Right cardiac atrium (tissue), 5 donors: ENCODE measurements at regions not wholly inside any gene's neighbourhood (a gene's known extent, or its start where the extent isn't known, plus 50 kb on each side); places are given as distances from the start of the nearest gene placed in this dataset.

Experiments used
- ATAC-seq, 2 donors: fragments of 200-7000 bp; cut with Tn5 transposase; one replicate each; pipeline versions ENCODE4 v1.8.0 to v1.9.1; 2020; ENCODE audit warnings: moderate library complexity in 2 of 2, mild to moderate bottlenecking in 1 of 2
- DNase-seq, 3 donors: peaks; one replicate each; pipeline ENCODE4 v3.0.0-alpha.2; 2020
- H3K27ac ChIP-seq: one replicate; pipeline ENCODE4 v1.5.1; 2013; ENCODE audit warnings: mild to moderate bottlenecking, low read length, control low read depth, moderate library complexity
- H3K27me3 ChIP-seq: one replicate; pipeline ENCODE4 v1.6.1; 2013; ENCODE audit not compliant: control insufficient read depth, insufficient read depth
- H3K4me1 ChIP-seq: one replicate; pipeline ENCODE4 v1.6.1; 2013; ENCODE audit warnings: low read length; ENCODE audit not compliant: control insufficient read depth, insufficient read depth
- H3K4me3 ChIP-seq: one replicate; pipeline ENCODE4 v1.5.1; 2013; ENCODE audit warnings: low read length, control low read depth
- H3K9me3 ChIP-seq: one replicate; pipeline ENCODE4 v1.6.1; 2013; ENCODE audit warnings: low read length; ENCODE audit not compliant: control insufficient read depth
- WGBS: extraction: QIAGEN DNeasy Blood & Tissue Kit; methylation state at CpG from one replicate; pipeline ENCODE4 v1.1.7; 2013; 5-methylcytosine and 5-hydroxymethylcytosine counted together
- intact Hi-C, 4 donors: fragments of 100-400 bp; cut with DNase I; formaldehyde crosslinking; loops; one replicate each; pipeline versions ENCODE4 v1.11.0 to v1.14.0; 2022 to 2023
- donor health status: healthy with polysubstance abuse.
- donor health status: DM: no; HTN: yes; CAD: no.
- donor health status: DM: no; HTN: no; CAD: no.
- donor health status: DM: no; HTN: yes; CAD: no; lungs with severe emphysema.
- donor health status: DM: yes; HTN: yes; CAD: no.

DNA sequence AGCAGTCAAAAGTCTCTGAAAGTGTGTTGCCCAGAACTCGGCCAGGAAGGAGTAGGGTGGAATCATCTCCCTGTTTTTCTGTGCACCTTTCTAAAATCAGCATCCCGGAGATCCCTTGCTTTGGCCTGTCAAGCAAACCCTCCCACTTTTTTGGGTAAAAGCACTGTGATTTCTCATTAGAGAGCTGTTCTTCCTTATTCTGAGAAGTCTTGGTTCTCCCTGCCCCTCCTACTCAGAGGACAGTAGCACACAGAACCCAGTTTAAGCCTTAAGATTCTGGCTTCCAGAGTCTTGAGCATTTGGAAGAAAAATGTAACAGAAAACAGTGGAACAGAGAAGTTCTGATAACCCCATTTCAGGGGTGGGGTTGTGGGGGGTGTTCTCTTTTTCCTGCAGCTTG is 52.6 kb upstream of the KATNAL1 start:
- no peak for ATAC-seq
- Histone ChIP-seq H3K27me3 (no peaks in the 10 kb centered on the region), H3K4me3 (no peak overlapping the region), H3K9me3 (no peaks in the 10 kb centered on the region), H3K27ac (no peak overlapping the region), H3K4me1 (peaks cover 8% of the 10 kb centered on the region)
- 95% methylated on average over 2 of the region's 2 CpGs for WGBS
- intact Hi-C loops = no loop called here
- DNase-seq = no peak

DNA sequence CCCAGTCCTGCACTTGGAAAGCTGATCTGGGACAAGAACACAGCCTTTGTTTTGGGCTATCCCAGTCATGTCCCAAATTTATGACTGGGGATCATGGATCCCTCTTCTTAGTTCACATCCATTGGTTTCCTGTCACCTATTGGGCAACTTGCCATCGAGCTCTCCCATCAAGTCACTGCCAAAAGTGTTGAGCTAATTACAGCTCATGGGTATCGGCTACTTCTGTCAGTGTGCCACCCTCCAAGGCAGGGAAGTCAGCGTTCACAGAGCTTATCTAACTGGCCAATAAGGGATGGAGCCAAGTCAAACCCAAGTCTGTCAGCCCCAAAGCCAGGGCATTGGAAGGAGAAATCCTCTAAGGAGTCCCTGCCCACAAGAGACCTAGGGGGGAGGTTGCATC is 53.2 kb upstream of the KATNAL1 start:
- 66% methylated on average over 3 of the region's 3 CpGs for WGBS
- Histone ChIP-seq H3K9me3 (no peaks in the 10 kb centered on the region), H3K27ac (no peak overlapping the region), H3K4me3 (no peak overlapping the region), H3K4me1 (peaks cover 10% of the 10 kb centered on the region), H3K27me3 (no peaks in the 10 kb centered on the region)
- ATAC-seq = peak in 1 of 2 donors; percentile 30
- intact Hi-C loops = no loop called here
- no peak for DNase-seq

DNA sequence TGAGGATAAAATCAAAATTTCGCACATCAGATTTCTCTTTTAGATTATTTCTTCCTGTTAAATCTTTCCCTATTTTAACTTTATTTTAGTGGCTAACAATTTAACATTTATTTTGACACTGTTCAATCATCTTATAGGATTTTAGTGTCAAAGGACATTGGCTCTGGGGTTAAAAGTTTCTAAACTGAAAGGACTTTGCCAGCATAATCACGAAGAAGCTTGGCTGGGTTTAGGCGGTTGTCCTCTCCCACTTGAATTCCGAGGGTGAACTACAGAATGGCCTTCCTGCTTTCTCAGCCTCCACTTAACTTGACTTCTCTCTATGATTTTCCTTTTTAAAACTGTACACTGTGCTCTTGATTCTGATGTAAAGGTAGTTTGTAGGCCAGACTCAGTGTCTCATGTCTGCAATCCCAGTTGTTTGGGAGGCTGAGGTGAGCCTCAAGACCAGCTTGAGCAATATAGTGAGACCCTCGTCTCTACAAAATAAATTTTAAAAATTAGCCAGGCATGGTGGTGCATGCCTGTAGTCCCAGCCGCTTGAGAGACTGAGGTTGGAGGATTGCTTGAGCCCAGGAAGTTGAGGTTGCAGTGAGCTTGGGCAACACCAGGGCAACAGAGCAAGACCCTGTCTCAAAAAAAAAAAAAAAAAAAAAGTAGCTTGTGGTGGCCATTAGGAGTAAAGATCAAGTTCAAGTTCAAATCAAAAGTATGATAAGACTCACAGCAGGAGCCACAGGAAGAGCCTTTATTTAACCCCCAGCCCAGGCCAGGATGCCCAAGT is 54.8 kb upstream of the KATNAL1 start:
- Histone ChIP-seq H3K27me3 (no peaks in the 10 kb centered on the region), H3K4me3 (no peak overlapping the region), H3K4me1 (peaks cover 10% of the 10 kb centered on the region), H3K9me3 (no peaks in the 10 kb centered on the region), H3K27ac (no peak overlapping the region)
- ATAC-seq (no peak), DNase-seq (no peak)
- intact Hi-C loops = no loop called here
- 61% methylated on average over 6 of the region's 6 CpGs for WGBS

DNA sequence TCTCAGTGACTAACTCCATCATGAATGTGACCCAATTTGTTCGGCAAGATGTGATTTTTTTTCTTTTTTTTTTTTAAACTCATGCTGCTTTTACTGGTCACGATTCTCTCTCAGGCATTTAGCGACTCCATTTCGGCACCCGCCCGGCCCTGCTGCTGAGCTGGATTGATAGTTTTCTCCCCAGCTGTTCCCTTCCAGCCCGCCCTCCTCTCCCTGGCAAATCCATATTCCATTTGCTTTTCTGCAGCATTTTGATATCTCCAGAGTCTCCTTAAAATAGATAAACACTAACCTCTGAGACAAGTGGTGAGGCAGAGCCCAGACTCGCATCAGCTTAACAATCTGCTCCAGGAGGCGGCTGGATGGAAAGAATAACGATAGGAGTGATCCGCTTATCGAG is 55.5 kb upstream of the KATNAL1 start:
- H3K9me3 ChIP-seq = no peaks in the 10 kb centered on the region
- ATAC-seq = peak in 1 of 2 donors; percentile 68
- H3K27ac ChIP-seq = no peak overlapping the region
- 60% methylated on average over 12 of the region's 12 CpGs for WGBS
- peaks cover 10% of the 10 kb centered on the region for H3K4me1 ChIP-seq
- no peaks in the 10 kb centered on the region for H3K27me3 ChIP-seq
- peak; percentile 35 to 76 (median 70) for DNase-seq
- no peak overlapping the region for H3K4me3 ChIP-seq
- intact Hi-C loops = no loop called here

DNA sequence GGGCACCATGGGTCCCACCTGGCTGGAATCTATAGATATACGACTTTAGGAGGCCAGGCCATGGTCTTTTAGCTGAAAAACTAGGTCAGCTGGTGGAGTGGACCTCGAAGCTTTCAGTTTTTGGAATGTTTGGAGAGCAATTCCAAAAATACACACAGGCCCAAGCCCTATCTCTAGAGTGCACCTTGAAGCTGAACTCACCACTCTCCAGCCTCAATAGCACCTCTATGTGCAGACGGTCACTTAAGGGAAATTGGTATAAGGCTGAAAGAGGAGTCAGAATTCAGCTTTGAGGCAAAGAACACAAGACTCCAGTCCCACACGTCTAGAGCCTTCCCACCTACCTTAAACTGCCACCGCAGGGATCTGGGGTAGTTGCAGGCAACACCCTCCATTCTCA is 56.4 kb upstream of the KATNAL1 start:
- no peaks in the 10 kb centered on the region for H3K9me3 ChIP-seq
- H3K4me1 ChIP-seq = peaks cover 10% of the 10 kb centered on the region
- 82% methylated on average over 5 of the region's 5 CpGs for WGBS
- ATAC-seq = no peak
- no peak for DNase-seq
- H3K27me3 ChIP-seq = no peaks in the 10 kb centered on the region
- no peak overlapping the region for H3K4me3 ChIP-seq
- no peak overlapping the region for H3K27ac ChIP-seq
- intact Hi-C loops = no loop called here

DNA sequence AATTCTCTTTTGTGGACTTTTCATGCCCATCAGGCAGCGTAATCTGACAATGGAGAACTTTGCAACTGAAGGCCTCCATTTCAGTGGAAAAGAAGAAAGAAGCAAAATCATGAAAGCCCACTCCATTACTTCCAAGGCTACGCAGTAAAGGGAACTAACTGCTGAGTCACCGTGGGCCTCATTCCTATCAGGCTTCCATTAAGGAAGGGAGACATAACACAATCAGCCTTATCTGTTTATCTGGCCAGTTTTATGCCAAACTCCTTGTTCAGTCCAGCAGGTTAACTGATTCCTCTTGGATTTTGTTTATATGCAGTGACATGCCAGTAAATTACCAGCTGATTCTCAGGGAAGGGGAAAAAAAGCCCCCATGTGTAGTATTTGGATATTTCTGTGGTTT is 56.8 kb upstream of the KATNAL1 start:
- ATAC-seq = peak in 1 of 2 donors; percentile 29
- no peak overlapping the region for H3K27ac ChIP-seq

DNA sequence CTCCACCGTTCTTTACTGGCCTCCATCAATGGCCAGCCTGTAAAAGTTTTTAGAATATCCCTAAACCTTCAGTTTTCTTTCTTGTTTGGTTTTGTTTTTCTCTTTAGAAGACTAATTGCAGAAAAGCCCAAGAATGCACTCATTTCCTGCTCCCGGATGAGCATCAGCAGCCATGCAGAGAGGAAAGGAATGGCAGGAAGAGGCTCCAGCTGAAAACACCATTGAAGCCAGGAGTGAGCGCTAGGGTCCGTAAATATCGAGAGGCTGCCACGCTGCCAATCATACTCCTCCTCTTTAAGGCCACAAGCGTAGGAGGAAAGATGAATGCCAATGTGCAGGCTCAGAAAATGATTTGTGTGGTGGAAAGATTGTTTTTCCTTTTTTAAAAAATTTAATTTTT is 57.4 kb upstream of the UBE2L5 start:
- no peak overlapping the region for H3K4me3 ChIP-seq
- H3K27me3 ChIP-seq = no peaks in the 10 kb centered on the region
- ATAC-seq (peak in 1 of 2 donors; percentile 41), DNase-seq (no peak)
- WGBS = 42% methylated on average over 7 of the region's 7 CpGs
- intact Hi-C loops = no loop called here
- no peak overlapping the region for H3K27ac ChIP-seq
- H3K4me1 ChIP-seq = peaks cover 10% of the 10 kb centered on the region
- H3K9me3 ChIP-seq = no peaks in the 10 kb centered on the region

More for the DNA sequence above, 56.8 kb upstream of the KATNAL1 start:
- WGBS = 69% methylated on average over 3 of the region's 3 CpGs
- H3K4me3 ChIP-seq = no peak overlapping the region
- no peaks in the 10 kb centered on the region for H3K27me3 ChIP-seq
- intact Hi-C loops = no loop called here
- no peaks in the 10 kb centered on the region for H3K9me3 ChIP-seq
- H3K4me1 ChIP-seq = peaks cover 10% of the 10 kb centered on the region
- no peak for DNase-seq

DNA sequence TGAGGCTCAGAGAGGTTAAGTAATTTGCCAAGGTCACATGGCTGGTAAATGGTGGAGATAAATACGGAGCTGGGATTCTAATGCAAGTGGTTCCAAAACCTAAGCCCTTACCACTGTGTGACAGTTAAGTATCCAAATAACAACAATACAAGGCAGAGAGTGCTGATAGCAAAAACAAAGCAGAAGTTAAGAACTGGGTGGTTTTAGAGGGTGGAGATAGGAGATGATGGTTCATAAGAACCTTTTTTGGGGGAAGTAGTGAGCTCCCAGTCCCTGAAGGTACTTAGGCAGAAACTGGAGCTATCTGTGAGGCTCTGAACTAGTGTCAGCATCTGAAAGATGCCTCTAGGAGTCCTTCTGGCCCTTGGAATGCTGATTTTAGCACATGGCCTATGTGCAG is 56.2 kb upstream of the UBE2L5 start:
- DNase-seq (no peak), ATAC-seq (no peak)
- H3K4me1 ChIP-seq = peaks cover 5% of the 10 kb centered on the region
- intact Hi-C loops = no loop called here
- H3K4me3 ChIP-seq = no peak overlapping the region
- H3K27ac ChIP-seq = no peak overlapping the region
- H3K9me3 ChIP-seq = no peaks in the 10 kb centered on the region
- WGBS = 90% methylated on average over 1 of the region's 1 CpG
- no peaks in the 10 kb centered on the region for H3K27me3 ChIP-seq

DNA sequence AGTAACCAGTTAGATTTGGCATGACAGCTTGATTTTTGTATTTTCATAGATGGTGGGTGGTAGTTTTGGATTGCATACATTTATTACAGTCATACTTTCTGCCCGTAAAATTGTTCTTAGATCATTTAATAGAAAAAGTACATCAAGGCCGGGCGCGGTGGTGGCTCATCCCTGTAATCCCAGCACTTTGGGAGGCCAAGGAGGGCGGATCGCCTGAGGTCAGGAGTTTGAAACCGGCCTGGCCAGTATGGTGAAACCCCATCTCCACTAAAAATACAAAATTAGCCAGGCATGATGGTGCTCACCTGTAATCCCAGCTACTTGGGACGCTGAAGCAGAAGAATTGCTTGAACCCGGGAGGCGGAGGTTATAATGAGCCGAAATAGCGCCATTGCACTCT is 55.0 kb upstream of the UBE2L5 start:
- ATAC-seq (no peak), DNase-seq (no peak)
- no peak overlapping the region for H3K4me3 ChIP-seq
- peaks cover 4% of the 10 kb centered on the region for H3K4me1 ChIP-seq
- no peaks in the 10 kb centered on the region for H3K27me3 ChIP-seq
- intact Hi-C loops = no loop called here
- H3K9me3 ChIP-seq = no peaks in the 10 kb centered on the region
- H3K27ac ChIP-seq = no peak overlapping the region
- 93% methylated on average over 12 of the region's 12 CpGs for WGBS

DNA sequence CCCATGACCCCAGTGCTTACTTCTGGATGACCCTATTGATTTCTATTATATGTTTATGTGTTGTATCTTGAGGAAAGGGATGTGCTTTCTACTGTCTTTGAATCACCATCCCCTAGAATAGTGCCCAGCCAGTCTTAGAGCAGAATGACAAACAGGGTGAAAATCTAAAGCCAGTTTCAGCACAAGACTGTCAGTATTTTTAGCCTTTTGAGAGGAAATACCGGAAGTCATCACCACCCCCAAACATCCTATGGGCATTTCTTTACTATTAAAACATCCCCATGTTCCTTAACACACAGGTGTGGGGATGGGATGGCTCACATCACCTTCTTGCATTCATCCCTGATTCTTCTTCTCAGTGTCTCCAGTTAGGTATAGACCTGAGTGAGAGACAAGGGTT is 52.1 kb upstream of the UBE2L5 start:
- intact Hi-C loops = no loop called here
- no peak for DNase-seq
- no peak overlapping the region for H3K27ac ChIP-seq
- H3K9me3 ChIP-seq = no peaks in the 10 kb centered on the region
- peaks cover 2% of the 10 kb centered on the region for H3K4me1 ChIP-seq
- ATAC-seq = no peak
- H3K27me3 ChIP-seq = no peaks in the 10 kb centered on the region
- H3K4me3 ChIP-seq = no peak overlapping the region
- WGBS = 60% methylated on average over 1 of the region's 1 CpG

DNA sequence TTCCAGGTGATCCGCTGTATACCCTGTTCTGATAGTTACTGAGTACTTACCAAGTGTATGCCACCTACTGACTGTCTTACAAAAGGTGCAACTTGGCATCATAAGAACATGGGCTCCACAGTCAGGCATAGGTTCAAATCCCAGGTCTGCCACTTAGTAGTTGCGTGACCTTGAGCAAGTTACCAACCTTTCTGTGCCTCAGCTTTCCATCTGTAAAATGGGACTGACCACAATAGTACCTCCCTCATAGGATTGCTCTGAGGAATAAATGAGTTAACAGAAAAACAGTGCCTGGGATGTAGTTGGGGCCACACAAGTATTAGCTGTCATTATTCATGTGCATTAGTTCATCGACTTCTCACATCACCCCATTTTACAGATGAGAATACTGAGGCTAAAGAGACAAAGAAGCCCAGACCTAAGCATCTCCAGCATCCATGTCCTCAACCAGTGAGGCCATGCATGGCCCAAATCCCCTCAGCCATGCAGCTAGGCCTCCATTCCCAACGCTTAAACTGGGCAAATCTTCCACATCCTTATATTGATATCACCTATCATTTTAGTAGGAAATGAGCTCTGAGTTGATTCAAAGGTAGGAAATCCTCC is 51.3 kb upstream of the UBE2L5 start:
- intact Hi-C loops = no loop called here
- DNase-seq (no peak), ATAC-seq (no peak)
- H3K9me3 ChIP-seq = no peaks in the 10 kb centered on the region
- no peak overlapping the region for H3K4me3 ChIP-seq
- H3K27me3 ChIP-seq = no peaks in the 10 kb centered on the region
- no peak overlapping the region for H3K27ac ChIP-seq
- no peaks in the 10 kb centered on the region for H3K4me1 ChIP-seq
- 85% methylated on average over 4 of the region's 4 CpGs for WGBS
